Activated CD4-positive, alpha-beta T cell treated with anti-CD3 and anti-CD28 coated beads, Interleukin-2, amount 50 U/mL, for 24 hours (primary cell): ENCODE measurements at regions not wholly inside any gene's neighbourhood (a gene's known extent, or its start where the extent isn't known, plus 50 kb on each side); places are given as distances from the start of the nearest gene placed in this dataset.
"Not testable (repeated sequence)": the region's sequence is repeated elsewhere in the genome, so short reads cannot be mapped to it uniquely, and the experiment has no call there.

Source experiments
- DNase-seq, 2 donors: peaks; one replicate each; pipeline ENCODE4 v3.0.0-alpha.2; 2020; ENCODE audit warnings: low read depth in 1 of 2, low spot score in 1 of 2

GRCh38 chr4:181106398-181106797 lies 1136.8 kb upstream of the TENM3 start:
- no peak for DNase-seq

GRCh38 chr4:181108237-181108636 lies 1135.0 kb upstream of the TENM3 start:
- no peak for DNase-seq

DNA sequence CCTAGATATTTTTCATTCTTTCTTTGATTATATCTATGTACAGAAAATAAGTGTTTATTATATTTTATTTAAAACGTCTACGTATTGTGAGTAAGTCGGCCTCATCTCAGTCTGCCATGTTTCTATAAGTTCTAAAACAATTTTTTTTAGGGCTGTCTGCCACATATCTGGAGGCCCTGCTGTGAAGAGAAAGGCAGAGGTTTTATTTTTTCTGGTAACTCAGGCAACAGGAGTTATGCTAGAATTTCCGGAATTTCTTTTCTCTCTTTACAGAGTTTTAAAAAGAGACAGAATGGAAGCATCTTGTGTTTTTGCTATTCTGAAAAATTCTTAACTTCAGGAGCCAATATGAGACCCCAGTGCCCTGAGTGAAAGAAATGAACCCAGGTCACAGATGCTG lies 1124.0 kb upstream of the TENM3 start:
- no peak for DNase-seq

- no peak for DNase-seq
These were observed 1121.5 kb upstream of the TENM3 start for GRCh38 chr4:181121733-181122132.

GRCh38 chr4:181127171-181127570 lies 1116.0 kb upstream of the TENM3 start:
- no peak for DNase-seq

GRCh38 chr4:181130317-181130716 lies 1112.9 kb upstream of the TENM3 start:
- DNase-seq, result not testable (repeated sequence)

DNA sequence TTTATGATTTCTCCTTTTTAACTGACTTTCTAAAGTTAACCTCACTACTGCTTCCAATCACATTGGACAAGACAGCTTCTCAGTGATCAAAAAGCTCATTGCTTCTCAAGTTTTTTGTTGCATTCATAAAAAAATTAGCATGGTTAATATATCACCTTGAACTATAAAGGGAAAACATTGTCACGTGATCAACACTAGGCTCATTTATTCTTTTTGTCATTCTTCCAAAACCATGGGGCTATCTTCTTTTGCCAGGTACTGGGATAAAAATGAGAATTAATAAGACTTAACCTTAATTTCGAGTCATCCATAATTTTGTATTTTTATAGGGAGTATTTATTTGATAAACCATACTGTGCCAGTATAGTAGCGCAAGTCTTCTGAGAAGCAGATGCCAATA lies 1105.9 kb upstream of the TENM3 start:
- no peak for DNase-seq

GRCh38 chr4:181138116-181138515 lies 1105.1 kb upstream of the TENM3 start:
- no peak for DNase-seq

DNA sequence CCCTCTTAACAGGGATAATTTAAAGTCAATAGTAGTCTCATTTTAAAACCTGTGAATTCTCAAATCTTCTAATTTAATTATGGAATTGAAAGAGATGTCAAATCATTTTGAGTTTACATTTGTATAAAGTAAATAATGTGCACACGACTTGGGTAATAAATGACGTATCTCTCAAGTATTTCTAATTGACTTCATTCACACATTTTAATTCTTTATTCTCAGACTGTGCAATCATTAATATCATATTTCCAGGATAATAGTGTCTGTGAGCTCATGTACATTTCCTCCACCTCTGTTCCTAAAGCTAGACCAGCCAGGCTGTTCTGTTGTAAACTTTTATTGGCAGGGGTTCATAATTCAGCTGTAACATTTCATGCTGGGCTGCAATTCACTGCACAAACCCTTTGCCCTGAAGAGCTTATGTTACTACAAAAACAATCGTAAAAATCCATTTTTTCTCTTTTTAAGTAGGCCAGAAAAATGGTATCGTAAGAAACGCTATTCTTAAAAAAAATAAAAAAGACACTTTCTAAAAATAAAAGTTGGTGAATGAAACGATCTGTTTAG lies 1103.1 kb upstream of the TENM3 start:
- DNase-seq, result no peak

- peak; percentile 33 to 45 for DNase-seq
These were observed 1099.8 kb upstream of the TENM3 start for GRCh38 chr4:181143250-181143854.

GRCh38 chr4:181146051-181146450 lies 1097.2 kb upstream of the TENM3 start:
- no peak for DNase-seq

- DNase-seq, result no peak
These were observed 1095.7 kb upstream of the TENM3 start for GRCh38 chr4:181147416-181147951.

DNA sequence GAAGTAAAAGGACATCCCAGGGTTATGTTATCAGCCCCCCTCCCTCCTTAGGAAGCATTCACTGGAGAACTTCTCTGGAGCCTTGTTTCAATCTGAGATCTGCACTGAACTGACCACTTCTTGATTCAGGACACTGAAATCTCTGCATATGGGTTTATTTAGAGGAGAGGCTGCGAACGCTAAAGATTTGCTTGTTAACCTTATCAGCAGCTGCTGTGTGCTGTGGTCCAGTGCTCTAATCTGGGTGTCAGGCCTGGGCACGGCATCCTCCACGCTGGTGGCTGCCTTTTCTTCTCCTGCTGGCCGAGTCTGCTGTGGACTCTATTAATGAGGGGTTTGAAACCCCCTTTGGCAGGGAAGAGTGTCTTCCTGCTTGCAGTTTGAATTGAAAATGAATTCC lies 1094.7 kb upstream of the TENM3 start:
- no peak for DNase-seq

DNA sequence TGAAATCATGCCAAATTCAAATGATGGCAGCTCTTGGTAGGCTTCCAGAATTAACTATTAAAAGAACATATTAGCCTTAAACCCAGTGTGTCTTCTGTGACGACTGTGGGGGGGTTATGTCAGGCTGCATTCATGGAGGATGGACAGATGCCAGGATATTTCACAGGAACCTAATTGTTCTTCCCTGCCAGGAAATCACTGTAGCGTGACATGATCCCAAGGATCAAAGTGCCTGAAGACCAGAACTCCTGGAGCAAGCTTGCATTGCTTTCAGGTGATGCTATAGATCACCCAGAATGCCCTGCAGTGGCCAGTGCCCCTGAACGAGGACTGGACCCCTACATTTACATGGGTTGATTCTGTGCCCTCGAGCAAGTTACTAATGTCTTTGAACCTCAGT lies 1093.0 kb upstream of the TENM3 start:
- no peak for DNase-seq

DNA sequence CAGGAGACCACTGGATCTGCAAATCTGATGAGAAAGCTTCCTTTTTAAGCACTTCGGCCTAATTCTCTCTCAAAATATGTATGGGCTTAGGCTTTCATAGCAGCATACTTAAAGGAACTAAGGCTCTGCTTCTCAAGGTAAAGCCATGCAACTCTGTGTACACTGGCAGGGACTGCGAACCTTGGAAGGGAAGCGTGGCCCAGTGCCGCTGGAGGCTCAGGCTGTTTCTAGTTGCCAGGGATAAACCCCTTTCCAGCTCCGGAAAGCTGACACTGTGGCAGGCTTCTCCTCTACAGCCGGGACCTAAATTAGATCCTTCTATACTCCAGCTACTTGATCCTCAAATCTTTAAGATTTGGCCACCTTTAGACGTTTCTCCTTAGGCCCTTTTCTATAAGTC lies 1091.3 kb upstream of the TENM3 start:
- no peak for DNase-seq

GRCh38 chr4:181157647-181158046 lies 1085.6 kb upstream of the TENM3 start:
- no peak for DNase-seq

DNA sequence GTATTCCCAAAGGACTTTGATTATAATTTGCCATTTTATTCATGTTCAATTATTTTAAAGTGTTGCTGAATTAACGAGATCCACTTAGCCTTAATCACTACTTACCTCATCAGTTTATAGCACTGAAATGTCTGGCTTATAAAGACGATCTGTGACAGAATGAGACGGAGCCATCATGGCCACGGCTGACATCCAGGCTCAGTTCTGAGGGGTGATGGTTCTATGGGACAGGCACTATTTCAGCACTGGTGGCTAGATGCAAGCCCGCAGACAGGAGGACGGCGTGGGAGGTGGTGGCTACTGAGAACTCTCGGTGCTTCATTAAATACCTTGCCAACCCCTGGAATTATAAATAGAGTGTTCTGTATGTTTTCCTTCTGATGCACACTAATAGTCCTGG lies 1084.2 kb upstream of the TENM3 start:
- no peak for DNase-seq

- DNase-seq, result no peak
These were observed 1081.5 kb upstream of the TENM3 start for GRCh38 chr4:181161669-181162068.

- DNase-seq, result no peak
These were observed 1080.9 kb upstream of the TENM3 start for GRCh38 chr4:181162266-181162665.

GRCh38 chr4:181162676-181163075 lies 1080.5 kb upstream of the TENM3 start:
- no peak for DNase-seq

DNA sequence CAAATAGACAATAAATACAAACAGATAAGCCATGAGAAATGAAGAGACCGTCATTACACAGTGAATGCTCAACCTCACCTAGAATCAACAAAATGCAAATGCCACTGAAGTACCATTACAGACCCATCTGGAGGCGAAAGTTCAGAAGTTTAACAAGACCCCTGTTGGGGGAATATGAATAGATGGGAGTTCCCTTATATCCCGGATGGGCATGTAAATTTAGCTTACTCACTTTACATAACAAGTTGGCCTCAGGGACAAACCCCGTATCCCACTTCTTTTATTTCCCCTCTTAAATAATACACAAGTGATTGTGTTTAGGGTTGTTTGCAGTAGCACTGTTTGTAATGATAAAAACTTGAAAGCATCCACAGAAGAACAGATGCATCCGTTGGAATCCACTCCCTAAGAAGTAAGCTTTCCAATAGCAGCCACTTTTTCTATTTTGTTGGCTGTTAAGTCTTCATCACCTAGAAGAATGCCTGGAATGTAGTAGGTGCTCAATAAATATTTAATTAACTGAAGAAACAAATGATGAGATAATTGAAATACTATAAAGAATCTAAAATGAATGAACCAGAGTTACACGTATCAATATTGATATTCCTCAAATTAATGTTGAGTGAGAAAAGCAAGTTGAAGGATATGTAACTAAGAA lies 1076.3 kb upstream of the TENM3 start:
- no peak for DNase-seq

DNA sequence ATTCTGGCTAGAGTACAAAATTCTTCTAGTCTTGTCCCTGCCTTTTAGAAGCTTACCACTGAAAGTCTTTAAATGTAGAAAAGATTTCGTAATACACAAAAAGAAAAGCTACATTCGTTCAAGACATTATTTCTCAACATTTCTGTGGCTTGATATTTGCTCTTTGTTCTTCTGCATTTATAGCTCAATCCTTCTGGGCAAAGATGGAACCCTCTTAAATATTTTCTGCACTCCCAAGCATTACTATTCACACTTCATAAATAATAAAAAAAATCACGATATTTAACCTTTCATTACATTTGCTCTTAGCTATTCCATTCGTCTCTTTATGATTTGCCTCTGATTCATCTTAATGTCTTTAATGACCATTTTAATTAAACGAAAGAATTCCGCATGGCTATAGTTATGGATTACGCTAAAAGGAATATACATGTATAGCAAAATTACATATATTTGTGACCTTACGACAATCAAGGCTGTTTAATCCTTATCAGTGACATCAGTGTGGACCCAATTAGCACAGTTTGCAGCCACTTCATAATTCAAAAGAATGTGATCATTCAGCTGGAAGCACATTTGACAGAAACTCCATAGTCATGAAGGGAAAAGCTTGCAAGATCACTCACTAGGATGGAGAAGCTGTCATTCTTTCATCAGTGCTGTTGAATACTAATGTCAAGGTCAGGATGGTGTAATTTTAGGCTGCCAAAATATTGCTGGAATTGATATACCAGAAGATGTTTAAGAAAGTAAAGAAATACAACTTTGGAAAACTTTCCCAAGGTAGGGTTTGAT lies 1075.0 kb upstream of the TENM3 start:
- no peak for DNase-seq
